HEK293 (cell line): ENCODE measurements at regions not wholly inside any gene's neighbourhood (a gene's known extent, or its start where the extent isn't known, plus 50 kb on each side); places are given as distances from the start of the nearest gene placed in this dataset.

Experiments used
- CTCF ChIA-PET: fragments of 350-600 bp; formaldehyde crosslinking; extraction: SDS; loops from one replicate; lab custom pipeline; 2021; ENCODE audit warnings: antibody characterized with exemption; lab: Yijun Ruan, JAX
- POLR2A ChIA-PET: fragments of 300-600 bp; formaldehyde crosslinking; extraction: SDS; loops from one replicate; lab custom pipeline; 2020; ENCODE audit warnings: antibody characterized with exemption, inconsistent platforms; lab: Yijun Ruan, JAX
- H3K27ac ChIP-seq: fragments of 200-500 bp; sonication (Bioruptor generic); 2 replicates; pipeline ENCODE4 v1.5.1; 2014; ENCODE audit warnings: low read depth, low read length, control low read depth, inconsistent platforms; ENCODE audit errors: extremely low read depth
- H3K36me3 ChIP-seq, 2 experiments: fragments of 200-500 bp in 1 of 2; sonication (Bioruptor generic) in 1 of 2; 1 replicate in 1 of 2; 2 replicates in 1 of 2; pipeline ENCODE4 v1.5.1; 2014 to 2017; ENCODE audit warnings: inconsistent platforms in 2 of 2, low read length in 2 of 2; ENCODE audit not compliant: control insufficient read depth in 2 of 2, insufficient read depth in 1 of 2
- H3K4me1 ChIP-seq: fragments of 200-500 bp; sonication (Bioruptor generic); 2 replicates; pipeline ENCODE4 v1.5.1; 2014; ENCODE audit warnings: mild to moderate bottlenecking, low read length, inconsistent platforms; ENCODE audit not compliant: control insufficient read depth, insufficient read depth
- H3K4me3 ChIP-seq: 2 replicates; pipeline ENCODE4 v1.5.1; 2011; ENCODE audit warnings: low read depth, mild to moderate bottlenecking, control low read depth, low read length, moderate library complexity
- H3K9me3 ChIP-seq: fragments of 200-500 bp; sonication (Bioruptor generic); 2 replicates; pipeline ENCODE4 v1.5.1; 2014; ENCODE audit warnings: low read depth, low read length, inconsistent platforms; ENCODE audit not compliant: control insufficient read depth, insufficient read depth
- FEZF1 ChIP-seq: fragments of 450-650 bp; formaldehyde crosslinking; IDR thresholded peaks from 2 replicates; pipeline ENCODE4 v1.5.1; 2016; ENCODE audit warnings: missing biosample characterization, missing genetic modification characterization
- HOXC10 ChIP-seq: sonication (generic); formaldehyde crosslinking; IDR thresholded peaks from 2 replicates; pipeline ENCODE4 v1.8.1; 2023; ENCODE audit warnings: mild to moderate bottlenecking, missing genetic modification reagents
- MYNN ChIP-seq: fragments of 450-650 bp; formaldehyde crosslinking; IDR thresholded peaks from 2 replicates; pipeline ENCODE4 v1.5.1; 2016; ENCODE audit warnings: missing biosample characterization, missing genetic modification characterization, borderline replicate concordance
- RBAK ChIP-seq: fragments of 450-650 bp; formaldehyde crosslinking; IDR thresholded peaks from 2 replicates; pipeline ENCODE4 v1.5.1; 2016; ENCODE audit warnings: missing biosample characterization, missing genetic modification characterization
- YY1 ChIP-seq: fragments of 450-650 bp; formaldehyde crosslinking; IDR thresholded peaks from 2 replicates; pipeline ENCODE4 v1.5.1; 2018; ENCODE audit warnings: missing biosample characterization, missing genetic modification characterization
- ZBTB7A ChIP-seq: fragments of 450-650 bp; formaldehyde crosslinking; IDR thresholded peaks from 2 replicates; pipeline ENCODE4 v1.5.1; 2016; ENCODE audit warnings: low read depth, missing biosample characterization, missing genetic modification characterization
- ZNF112 ChIP-seq: fragments of 450-650 bp; formaldehyde crosslinking; IDR thresholded peaks from 2 replicates; pipeline ENCODE4 v1.5.0; 2017; ENCODE audit warnings: missing biosample characterization, missing genetic modification characterization
- ZNF114 ChIP-seq: fragments of 450-650 bp; formaldehyde crosslinking; IDR thresholded peaks from 2 replicates; pipeline ENCODE4 v1.5.0; 2017; ENCODE audit warnings: missing biosample characterization, missing genetic modification characterization
- ZNF155 ChIP-seq: fragments of 450-650 bp; formaldehyde crosslinking; IDR thresholded peaks from 2 replicates; pipeline ENCODE4 v1.5.1; 2016; ENCODE audit warnings: missing biosample characterization, missing genetic modification characterization
- ZNF169 ChIP-seq: fragments of 450-650 bp; formaldehyde crosslinking; IDR thresholded peaks from 2 replicates; pipeline ENCODE4 v1.5.1; 2016; ENCODE audit warnings: missing biosample characterization, missing genetic modification characterization
- ZNF175 ChIP-seq: fragments of 450-650 bp; formaldehyde crosslinking; IDR thresholded peaks from 2 replicates; pipeline ENCODE4 v1.5.1; 2016; ENCODE audit warnings: missing biosample characterization, missing genetic modification characterization
- ZNF239 ChIP-seq: fragments of 450-650 bp; formaldehyde crosslinking; IDR thresholded peaks from 2 replicates; pipeline ENCODE4 v1.5.1; 2016; ENCODE audit warnings: missing biosample characterization, missing genetic modification characterization
- ZNF324 ChIP-seq: fragments of 450-650 bp; formaldehyde crosslinking; IDR thresholded peaks from 2 replicates; pipeline ENCODE4 v1.5.1; 2016; ENCODE audit warnings: missing biosample characterization, missing genetic modification characterization
- ZNF335 ChIP-seq: fragments of 450-650 bp; formaldehyde crosslinking; conservative IDR thresholded peaks from 2 replicates; pipeline ENCODE4 v1.5.1; 2016; ENCODE audit warnings: missing biosample characterization, missing genetic modification characterization
- ZNF350 ChIP-seq: fragments of 450-650 bp; formaldehyde crosslinking; IDR thresholded peaks from 2 replicates; pipeline ENCODE4 v1.5.0; 2017; ENCODE audit warnings: missing biosample characterization, mild to moderate bottlenecking, missing genetic modification characterization
- ZNF404 ChIP-seq: fragments of 450-650 bp; formaldehyde crosslinking; IDR thresholded peaks from 2 replicates; pipeline ENCODE4 v1.5.1; 2017; ENCODE audit warnings: missing biosample characterization, missing genetic modification characterization
- ZNF514 ChIP-seq: fragments of 450-650 bp; formaldehyde crosslinking; IDR thresholded peaks from 2 replicates; pipeline ENCODE4 v1.5.1; 2016; ENCODE audit warnings: missing biosample characterization, missing genetic modification characterization
- ZNF600 ChIP-seq: fragments of 450-650 bp; formaldehyde crosslinking; IDR thresholded peaks from 2 replicates; pipeline ENCODE4 v1.5.1; 2016; ENCODE audit warnings: missing biosample characterization, missing genetic modification characterization
- ZNF660 ChIP-seq: fragments of 450-650 bp; IDR thresholded peaks from 2 replicates; pipeline ENCODE4 v1.5.1; 2018; ENCODE audit warnings: missing biosample characterization, mild to moderate bottlenecking, missing genetic modification characterization
- ZNF777 ChIP-seq: fragments of 450-650 bp; formaldehyde crosslinking; IDR thresholded peaks from 2 replicates; pipeline ENCODE4 v1.5.1; 2017; ENCODE audit warnings: missing biosample characterization, missing genetic modification characterization, borderline replicate concordance
- ZNF792 ChIP-seq: fragments of 450-650 bp; formaldehyde crosslinking; IDR thresholded peaks from 2 replicates; pipeline ENCODE4 v1.5.1; 2016; ENCODE audit warnings: missing biosample characterization, missing genetic modification characterization
- ZSCAN30 ChIP-seq: fragments of 450-650 bp; IDR thresholded peaks from 2 replicates; pipeline ENCODE4 v1.5.1; 2018; ENCODE audit warnings: missing biosample characterization, mild to moderate bottlenecking, missing genetic modification characterization, moderate library complexity
- TF ChIP-seq, protein P1 (sequence below): fragments of 450-650 bp; formaldehyde crosslinking; IDR thresholded peaks from 2 replicates; pipeline ENCODE4 v1.5.1; 2016; ENCODE audit warnings: missing biosample characterization, missing genetic modification characterization
- TF ChIP-seq, protein P2 (sequence below): fragments of 450-650 bp; formaldehyde crosslinking; IDR thresholded peaks from 2 replicates; pipeline ENCODE4 v1.5.1; 2016; ENCODE audit warnings: missing biosample characterization, missing genetic modification characterization
- TF ChIP-seq, protein P3 (sequence below): fragments of 450-650 bp; formaldehyde crosslinking; IDR thresholded peaks from 2 replicates; pipeline ENCODE4 v1.5.1; 2016; ENCODE audit warnings: missing biosample characterization, missing genetic modification characterization

GRCh38 chr7:79610748-79611304, 157.4 kb upstream of the MAGI2 start:
- TF ChIP-seq FEZF1 (tag by site-specific recombination) = no peak
- TF ChIP-seq ZNF169 = no peak
- H3K4me3 ChIP-seq = no peak overlapping the region
- POLR2A ChIA-PET = no interaction called here
- H3K4me1 ChIP-seq = no peaks in the 10 kb centered on the region
- H3K36me3 ChIP-seq = no peaks in the 10 kb centered on the region
- H3K9me3 ChIP-seq = no peaks in the 10 kb centered on the region
- no peak overlapping the region for H3K27ac ChIP-seq
- CTCF ChIA-PET = no interaction called here

GRCh38 chr7:79610313-79610712, 156.8 kb upstream of the MAGI2 start:
- ChIA-PET POLR2A (no interaction called here), CTCF (no interaction called here)
- Histone ChIP-seq H3K4me1 (no peaks in the 10 kb centered on the region), H3K4me3 (no peak overlapping the region), H3K27ac (no peak overlapping the region), H3K36me3 (no peaks in the 10 kb centered on the region), H3K9me3 (no peaks in the 10 kb centered on the region)
- TF ChIP-seq MYNN (no peak), ZNF514 (tag by site-specific recombination) (no peak), ZNF792 (no peak), YY1 (tag by site-specific recombination) (no peak), ZNF155 (tag by site-specific recombination) (no peak), RBAK (tag by site-specific recombination) (no peak), ZBTB7A (no peak), ZNF600 (tag by site-specific recombination) (no peak), ZNF335 (no peak), ZNF175 (tag by site-specific recombination) (no peak), ZNF114 (tag by site-specific recombination) (no peak), ZNF404 (tag by site-specific recombination) (no peak), ZNF660 (tag by site-specific recombination) (no peak), ZNF777 (tag by site-specific recombination) (no peak), ZNF324 (tag by site-specific recombination) (no peak), ZNF112 (tag by site-specific recombination) (no peak), HOXC10 (no peak)
- TF ChIP-seq, protein P1, sequence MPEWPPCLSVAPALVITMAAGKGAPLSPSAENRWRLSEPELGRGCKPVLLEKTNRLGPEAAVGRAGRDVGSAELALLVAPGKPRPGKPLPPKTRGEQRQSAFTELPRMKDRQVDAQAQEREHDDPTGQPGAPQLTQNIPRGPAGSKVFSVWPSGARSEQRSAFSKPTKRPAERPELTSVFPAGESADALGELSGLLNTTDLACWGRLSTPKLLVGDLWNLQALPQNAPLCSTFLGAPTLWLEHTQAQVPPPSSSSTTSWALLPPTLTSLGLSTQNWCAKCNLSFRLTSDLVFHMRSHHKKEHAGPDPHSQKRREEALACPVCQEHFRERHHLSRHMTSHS (tag by site-specific recombination) = no peak

DNA sequence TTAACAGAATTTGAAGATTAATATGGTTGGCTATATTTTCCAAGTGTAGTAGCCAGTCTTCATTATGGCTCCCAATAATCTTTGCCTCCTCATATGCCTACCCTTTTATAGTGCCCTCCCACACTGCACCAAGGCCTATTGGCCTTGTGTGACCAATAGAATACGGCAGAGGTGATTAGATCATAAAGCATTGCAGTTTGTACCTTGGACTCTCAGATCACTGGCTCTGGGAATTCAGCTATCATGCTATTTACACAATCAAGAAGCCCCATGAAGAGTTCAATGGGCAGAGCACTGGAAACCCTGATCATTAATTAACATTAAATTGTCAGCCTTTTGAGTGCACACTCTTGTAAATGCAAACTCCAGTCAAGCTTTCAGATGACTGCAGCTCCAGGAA, 154.5 kb upstream of the MAGI2 start:
- no peak overlapping the region for H3K4me3 ChIP-seq
- ChIA-PET CTCF (interaction anchor here (0.6 kb wide), 2 partner anchors 25 to 198 kb away, joined by 3 read pairs; no protein-coding TSS in a partner anchor), POLR2A (no interaction called here)
- H3K9me3 ChIP-seq = no peaks in the 10 kb centered on the region
- H3K36me3 ChIP-seq = no peaks in the 10 kb centered on the region
- H3K4me1 ChIP-seq = no peaks in the 10 kb centered on the region
- no peak overlapping the region for H3K27ac ChIP-seq
- TF ChIP-seq, protein P2, sequence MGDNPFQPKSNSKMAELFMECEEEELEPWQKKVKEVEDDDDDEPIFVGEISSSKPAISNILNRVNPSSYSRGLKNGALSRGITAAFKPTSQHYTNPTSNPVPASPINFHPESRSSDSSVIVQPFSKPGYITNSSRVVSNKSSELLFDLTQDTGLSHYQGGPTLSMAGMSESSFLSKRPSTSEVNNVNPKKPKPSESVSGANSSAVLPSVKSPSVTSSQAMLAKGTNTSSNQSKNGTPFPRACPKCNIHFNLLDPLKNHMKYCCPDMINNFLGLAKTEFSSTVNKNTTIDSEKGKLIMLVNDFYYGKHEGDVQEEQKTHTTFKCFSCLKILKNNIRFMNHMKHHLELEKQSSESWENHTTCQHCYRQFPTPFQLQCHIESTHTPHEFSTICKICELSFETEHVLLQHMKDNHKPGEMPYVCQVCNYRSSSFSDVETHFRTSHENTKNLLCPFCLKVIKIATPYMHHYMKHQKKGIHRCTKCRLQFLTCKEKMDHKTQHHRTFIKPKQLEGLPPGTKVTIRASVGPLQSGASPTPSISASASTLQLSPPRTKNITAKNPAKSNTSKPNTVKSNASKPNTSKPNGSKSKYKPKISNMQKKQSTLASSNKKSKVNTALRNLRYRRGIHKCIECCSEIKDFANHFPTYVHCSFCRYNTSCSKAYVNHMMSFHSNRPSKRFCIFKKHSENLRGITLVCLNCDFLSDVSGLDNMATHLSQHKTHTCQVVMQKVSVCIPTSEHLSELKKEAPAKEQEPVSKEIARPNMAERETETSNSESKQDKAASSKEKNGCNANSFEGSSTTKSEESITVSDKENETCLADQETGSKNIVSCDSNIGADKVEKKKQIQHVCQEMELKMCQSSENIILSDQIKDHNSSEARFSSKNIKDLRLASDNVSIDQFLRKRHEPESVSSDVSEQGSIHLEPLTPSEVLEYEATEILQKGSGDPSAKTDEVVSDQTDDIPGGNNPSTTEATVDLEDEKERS (tag by site-specific recombination) = no peak
- TF ChIP-seq, protein P3, sequence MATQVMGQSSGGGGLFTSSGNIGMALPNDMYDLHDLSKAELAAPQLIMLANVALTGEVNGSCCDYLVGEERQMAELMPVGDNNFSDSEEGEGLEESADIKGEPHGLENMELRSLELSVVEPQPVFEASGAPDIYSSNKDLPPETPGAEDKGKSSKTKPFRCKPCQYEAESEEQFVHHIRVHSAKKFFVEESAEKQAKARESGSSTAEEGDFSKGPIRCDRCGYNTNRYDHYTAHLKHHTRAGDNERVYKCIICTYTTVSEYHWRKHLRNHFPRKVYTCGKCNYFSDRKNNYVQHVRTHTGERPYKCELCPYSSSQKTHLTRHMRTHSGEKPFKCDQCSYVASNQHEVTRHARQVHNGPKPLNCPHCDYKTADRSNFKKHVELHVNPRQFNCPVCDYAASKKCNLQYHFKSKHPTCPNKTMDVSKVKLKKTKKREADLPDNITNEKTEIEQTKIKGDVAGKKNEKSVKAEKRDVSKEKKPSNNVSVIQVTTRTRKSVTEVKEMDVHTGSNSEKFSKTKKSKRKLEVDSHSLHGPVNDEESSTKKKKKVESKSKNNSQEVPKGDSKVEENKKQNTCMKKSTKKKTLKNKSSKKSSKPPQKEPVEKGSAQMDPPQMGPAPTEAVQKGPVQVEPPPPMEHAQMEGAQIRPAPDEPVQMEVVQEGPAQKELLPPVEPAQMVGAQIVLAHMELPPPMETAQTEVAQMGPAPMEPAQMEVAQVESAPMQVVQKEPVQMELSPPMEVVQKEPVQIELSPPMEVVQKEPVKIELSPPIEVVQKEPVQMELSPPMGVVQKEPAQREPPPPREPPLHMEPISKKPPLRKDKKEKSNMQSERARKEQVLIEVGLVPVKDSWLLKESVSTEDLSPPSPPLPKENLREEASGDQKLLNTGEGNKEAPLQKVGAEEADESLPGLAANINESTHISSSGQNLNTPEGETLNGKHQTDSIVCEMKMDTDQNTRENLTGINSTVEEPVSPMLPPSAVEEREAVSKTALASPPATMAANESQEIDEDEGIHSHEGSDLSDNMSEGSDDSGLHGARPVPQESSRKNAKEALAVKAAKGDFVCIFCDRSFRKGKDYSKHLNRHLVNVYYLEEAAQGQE = no peak
- no peak for TF ChIP-seq ZSCAN30 (tag by site-specific recombination)
- no peak for TF ChIP-seq ZNF239 (tag by site-specific recombination)
- no peak for TF ChIP-seq ZNF350 (tag by site-specific recombination)
